Liver (tissue), 8 donors: ENCODE measurements at regions not wholly inside any gene's neighbourhood (a gene's known extent, or its start where the extent isn't known, plus 50 kb on each side); places are given as distances from the start of the nearest gene placed in this dataset.

ENCODE experiments used
- DNase-seq: peaks from one replicate; pipeline ENCODE4 v3.0.0-alpha.2; 2017; ENCODE audit warnings: low spot score
- H3K27ac ChIP-seq, 2 donors: one replicate each; pipeline ENCODE4 v1.7.0; 2013; ENCODE audit warnings: inconsistent platforms in 2 of 2, low read length in 2 of 2, control low read depth in 1 of 2, low read depth in 1 of 2, mild to moderate bottlenecking in 1 of 2
- H3K27me3 ChIP-seq, 4 donors: one replicate each; pipeline versions ENCODE4 v1.6.1 to v1.7.0; 2013; ENCODE audit warnings: low read length in 3 of 4, inconsistent platforms in 1 of 4, mild to moderate bottlenecking in 1 of 4, moderate library complexity in 1 of 4; ENCODE audit not compliant: control insufficient read depth in 4 of 4, insufficient read depth in 4 of 4
- H3K36me3 ChIP-seq, 4 donors: one replicate each; pipeline versions ENCODE4 v1.6.1 to v1.7.0; 2013; ENCODE audit warnings: low read length in 3 of 4, mild to moderate bottlenecking in 3 of 4, low read depth in 1 of 4, moderate library complexity in 1 of 4; ENCODE audit not compliant: control insufficient read depth in 4 of 4, insufficient read depth in 3 of 4
- H3K4me1 ChIP-seq, 4 donors: one replicate each; pipeline versions ENCODE4 v1.6.1 to v1.7.0; 2013; ENCODE audit warnings: low read length in 3 of 4, mild to moderate bottlenecking in 3 of 4, moderate library complexity in 1 of 4; ENCODE audit not compliant: control insufficient read depth in 4 of 4, insufficient read depth in 4 of 4
- H3K4me3 ChIP-seq, 3 donors: one replicate each; pipeline versions ENCODE4 v1.6.1 to v1.7.0; 2013; ENCODE audit warnings: low read length in 3 of 3, control low read depth in 1 of 3, low read depth in 1 of 3, mild to moderate bottlenecking in 1 of 3
- H3K9ac ChIP-seq, 2 donors: one replicate each; pipeline ENCODE4 v1.7.0; 2013; ENCODE audit warnings: low read length in 2 of 2, mild to moderate bottlenecking in 2 of 2, moderate library complexity in 2 of 2, control low read depth in 1 of 2, low read depth in 1 of 2
- H3K9me3 ChIP-seq, 4 donors: one replicate each; pipeline versions ENCODE4 v1.6.1 to v1.7.0; 2013; ENCODE audit warnings: low read length in 3 of 4; ENCODE audit not compliant: control insufficient read depth in 4 of 4
- ATF3 ChIP-seq: IDR thresholded peaks from 2 replicates; pipeline ENCODE4 v1.6.1; 2016; ENCODE audit warnings: antibody characterized with exemption
- EGR1 ChIP-seq, 2 donors: IDR thresholded peaks; 2 replicates each; pipeline ENCODE4 v1.6.1; 2016 to 2018; ENCODE audit warnings: antibody characterized with exemption in 2 of 2, low read depth in 2 of 2
- FOXA1 ChIP-seq: IDR thresholded peaks from 2 replicates; pipeline ENCODE4 v1.6.1; 2016; ENCODE audit warnings: antibody characterized with exemption
- FOXA2 ChIP-seq: IDR thresholded peaks from 2 replicates; pipeline ENCODE4 v1.6.1; 2016; ENCODE audit warnings: antibody characterized with exemption
- GABPA ChIP-seq, 2 donors: IDR thresholded peaks in 1 of 2; conservative IDR thresholded peaks in 1 of 2; 2 replicates each; pipeline ENCODE4 v1.6.1; 2016; ENCODE audit warnings: antibody characterized with exemption in 2 of 2, mild to moderate bottlenecking in 1 of 2, moderate library complexity in 1 of 2
- HNF4A ChIP-seq, 2 donors: conservative IDR thresholded peaks; 2 replicates each; pipeline ENCODE4 v1.6.1; 2016; ENCODE audit warnings: antibody characterized with exemption in 2 of 2, mild to moderate bottlenecking in 2 of 2
- HNF4G ChIP-seq: IDR thresholded peaks from 2 replicates; pipeline ENCODE4 v1.6.1; 2016; ENCODE audit warnings: antibody characterized with exemption
- JUND ChIP-seq, 2 donors: IDR thresholded peaks; 2 replicates each; pipeline ENCODE4 v1.6.1; 2016; ENCODE audit warnings: antibody characterized with exemption in 2 of 2
- NR2F2 ChIP-seq: IDR thresholded peaks from 2 replicates; pipeline ENCODE4 v1.6.1; 2016; ENCODE audit warnings: antibody characterized with exemption
- RAD21 ChIP-seq, 2 donors: IDR thresholded peaks; 2 replicates each; pipeline ENCODE4 v1.6.1; 2016; ENCODE audit warnings: antibody characterized with exemption in 2 of 2, mild to moderate bottlenecking in 2 of 2
- REST ChIP-seq: IDR thresholded peaks from 2 replicates; pipeline ENCODE4 v1.6.1; 2016; ENCODE audit warnings: antibody characterized with exemption, mild to moderate bottlenecking
- RXRA ChIP-seq, 2 donors: IDR thresholded peaks; 2 replicates each; pipeline ENCODE4 v1.6.1; 2017 to 2018; ENCODE audit warnings: antibody characterized with exemption in 2 of 2, mild to moderate bottlenecking in 1 of 2
- SP1 ChIP-seq: IDR thresholded peaks from 2 replicates; pipeline ENCODE4 v1.6.1; 2018; ENCODE audit warnings: antibody characterized with exemption, mild to moderate bottlenecking
- TAF1 ChIP-seq: conservative IDR thresholded peaks from 2 replicates; pipeline ENCODE4 v1.6.1; 2016; ENCODE audit warnings: antibody characterized with exemption, mild to moderate bottlenecking
- YY1 ChIP-seq: IDR thresholded peaks from 2 replicates; pipeline ENCODE4 v1.6.1; 2016; ENCODE audit warnings: antibody characterized with exemption, mild to moderate bottlenecking
- ZBTB33 ChIP-seq: IDR thresholded peaks from 2 replicates; pipeline ENCODE4 v1.6.1; 2016; ENCODE audit warnings: antibody characterized with exemption
- WGBS: extraction: QIAGEN DNeasy Blood & Tissue Kit; methylation state at CpG from one replicate; pipeline ENCODE4 v1.1.7; 2013; 5-methylcytosine and 5-hydroxymethylcytosine counted together
- TF ChIP-seq, protein P1 (sequence below): IDR thresholded peaks from 2 replicates; pipeline ENCODE4 v1.6.1; 2016; ENCODE audit warnings: antibody characterized with exemption
- TF ChIP-seq, protein P2 (sequence below): fragments of 150-350 bp; IDR thresholded peaks from 2 replicates; pipeline ENCODE4 v1.5.1; 2017; ENCODE audit warnings: improper control_type of control experiment, low read depth, low read length; ENCODE audit not compliant: missing input control
- donor health status: healthy.
- donor health status: healthy.
- donor health status: healthy.
- donor health status: healthy.
- donor health status: healthy.

GRCh38 chr14:51518711-51519110 lies 133.0 kb upstream of the FRMD6 start:
- Histone ChIP-seq H3K27ac (no peak overlapping the region), H3K27me3 (no peaks in the 10 kb centered on the region), H3K4me1 (no peaks in the 10 kb centered on the region), H3K9me3 (no peaks in the 10 kb centered on the region), H3K9ac (no peak overlapping the region), H3K4me3 (no peak overlapping the region), H3K36me3 (no peaks in the 10 kb centered on the region)
- TF ChIP-seq ATF3 (no peak), TAF1 (no peak), GABPA (IDR thresholded peaks at IDR 0.05 in 1 of 2, conservative IDR thresholded peaks at IDR 0.05 in 1 of 2) (no peak), NR2F2 (no peak), HNF4A (conservative IDR thresholded peaks at IDR 0.05) (no peak), REST (no peak)
- TF ChIP-seq, protein P1, sequence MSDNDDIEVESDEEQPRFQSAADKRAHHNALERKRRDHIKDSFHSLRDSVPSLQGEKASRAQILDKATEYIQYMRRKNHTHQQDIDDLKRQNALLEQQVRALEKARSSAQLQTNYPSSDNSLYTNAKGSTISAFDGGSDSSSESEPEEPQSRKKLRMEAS: no peak
- TF ChIP-seq, protein P2, sequence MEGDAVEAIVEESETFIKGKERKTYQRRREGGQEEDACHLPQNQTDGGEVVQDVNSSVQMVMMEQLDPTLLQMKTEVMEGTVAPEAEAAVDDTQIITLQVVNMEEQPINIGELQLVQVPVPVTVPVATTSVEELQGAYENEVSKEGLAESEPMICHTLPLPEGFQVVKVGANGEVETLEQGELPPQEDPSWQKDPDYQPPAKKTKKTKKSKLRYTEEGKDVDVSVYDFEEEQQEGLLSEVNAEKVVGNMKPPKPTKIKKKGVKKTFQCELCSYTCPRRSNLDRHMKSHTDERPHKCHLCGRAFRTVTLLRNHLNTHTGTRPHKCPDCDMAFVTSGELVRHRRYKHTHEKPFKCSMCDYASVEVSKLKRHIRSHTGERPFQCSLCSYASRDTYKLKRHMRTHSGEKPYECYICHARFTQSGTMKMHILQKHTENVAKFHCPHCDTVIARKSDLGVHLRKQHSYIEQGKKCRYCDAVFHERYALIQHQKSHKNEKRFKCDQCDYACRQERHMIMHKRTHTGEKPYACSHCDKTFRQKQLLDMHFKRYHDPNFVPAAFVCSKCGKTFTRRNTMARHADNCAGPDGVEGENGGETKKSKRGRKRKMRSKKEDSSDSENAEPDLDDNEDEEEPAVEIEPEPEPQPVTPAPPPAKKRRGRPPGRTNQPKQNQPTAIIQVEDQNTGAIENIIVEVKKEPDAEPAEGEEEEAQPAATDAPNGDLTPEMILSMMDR: no peak
- DNase-seq: no peak
- WGBS: 89% methylated on average over 2 of the region's 2 CpGs

GRCh38 chr14:51520087-51520486 lies 131.6 kb upstream of the FRMD6 start:
- Histone ChIP-seq H3K4me1 (no peaks in the 10 kb centered on the region), H3K27me3 (no peaks in the 10 kb centered on the region), H3K36me3 (no peaks in the 10 kb centered on the region), H3K4me3 (no peak overlapping the region), H3K9me3 (no peaks in the 10 kb centered on the region), H3K9ac (no peak overlapping the region), H3K27ac (no peak overlapping the region)
- WGBS: 82% methylated on average over 1 of the region's 1 CpG
- DNase-seq: no peak
- TF ChIP-seq ATF3 (no peak), SP1 (no peak), ZBTB33 (no peak), RXRA (IDR thresholded peaks at IDR 0.05) (no peak), TAF1 (no peak), FOXA1 (no peak), RAD21 (IDR thresholded peaks at IDR 0.05) (no peak), GABPA (IDR thresholded peaks at IDR 0.05 in 1 of 2, conservative IDR thresholded peaks at IDR 0.05 in 1 of 2) (no peak), EGR1 (IDR thresholded peaks at IDR 0.05; ENCODE audit: low read depth in 2 of 2) (no peak), HNF4G (no peak), JUND (IDR thresholded peaks at IDR 0.05) (no peak), YY1 (no peak), HNF4A (conservative IDR thresholded peaks at IDR 0.05) (no peak), FOXA2 (no peak), NR2F2 (no peak)
- TF ChIP-seq, protein P1: no peak
- TF ChIP-seq, protein P2: no peak
